H1 (cell line): ENCODE measurements at regions not wholly inside any gene's neighbourhood (a gene's known extent, or its start where the extent isn't known, plus 50 kb on each side); places are given as distances from the start of the nearest gene placed in this dataset.

Experiments used
- CTCF ChIA-PET: fragments of 300-600 bp; sonication (Branson Sonifier 250); formaldehyde crosslinking; loops from one replicate; lab custom pipeline; 2021; ENCODE audit not compliant: partially characterized antibody; lab: Charles Lee
- POLR2A ChIA-PET: fragments of 300-600 bp; sonication (Branson Sonifier 250); formaldehyde crosslinking; loops from one replicate; lab custom pipeline; 2021; ENCODE audit warnings: inconsistent platforms; ENCODE audit not compliant: partially characterized antibody; lab: Charles Lee
- DNase-seq, 2 experiments: peaks; one replicate each; pipeline versions ENCODE4 v3.0.0 to v3.0.0-alpha.2; 2010 to 2022; ENCODE audit warnings: low spot score in 2 of 2, low read depth in 1 of 2, mixed read lengths in 1 of 2
- FAIRE-seq: peaks from 2 replicates; lab custom pipeline; 2011; peaks lifted over from hg19 to GRCh38; lab: Jason Lieb, UNC
- H2AFZ ChIP-seq: 2 replicates; pipeline ENCODE4 v1.8.1; 2012; ENCODE audit warnings: low read length, inconsistent platforms
- H2AK5ac ChIP-seq: 2 replicates; pipeline ENCODE4 v1.6.1; 2013; ENCODE audit warnings: low read depth, low read length
- H2BK120ac ChIP-seq: replicated peaks from 2 replicates; pipeline ENCODE3; 2013; ENCODE audit warnings: low read depth, low read length, inconsistent platforms
- H2BK12ac ChIP-seq: 2 replicates; pipeline ENCODE4 v1.6.1; 2013; ENCODE audit warnings: low read depth, low read length
- H2BK15ac ChIP-seq: 2 replicates; pipeline ENCODE4 v1.6.1; 2013; ENCODE audit warnings: low read length
- H2BK20ac ChIP-seq: 2 replicates; pipeline ENCODE4 v1.6.1; 2013; ENCODE audit warnings: low read length
- H2BK5ac ChIP-seq: 2 replicates; pipeline ENCODE4 v1.6.1; 2013; ENCODE audit warnings: low read depth, low read length
- H3K14ac ChIP-seq: 2 replicates; pipeline ENCODE4 v1.6.1; 2013; ENCODE audit warnings: inconsistent platforms; ENCODE audit not compliant: insufficient read length
- H3K18ac ChIP-seq: 2 replicates; pipeline ENCODE4 v1.6.1; 2013; ENCODE audit warnings: low read length; ENCODE audit errors: extremely low read depth
- H3K23ac ChIP-seq: 2 replicates; pipeline ENCODE4 v1.6.1; 2013; ENCODE audit warnings: inconsistent platforms; ENCODE audit not compliant: insufficient read length
- H3K23me2 ChIP-seq: 2 replicates; pipeline ENCODE4 v1.6.1; 2013; ENCODE audit warnings: low read depth, low read length
- H3K27ac ChIP-seq: 2 replicates; pipeline ENCODE4 v1.6.1; 2011; ENCODE audit warnings: low read depth, low read length, inconsistent platforms
- H3K27me3 ChIP-seq, 4 experiments: replicated peaks in 1 of 4; 1 replicate in 1 of 4; 2 replicates in 3 of 4; pipeline versions ENCODE4 v1.6.1 to v1.8.1; 2011 to 2013; ENCODE audit warnings: low read length in 3 of 4, mild to moderate bottlenecking in 3 of 4, inconsistent platforms in 2 of 4, mixed read lengths in 2 of 4, moderate library complexity in 1 of 4; ENCODE audit not compliant: control insufficient read depth in 3 of 4, insufficient read depth in 3 of 4; ENCODE audit errors: extremely low read depth in 1 of 4
- H3K36me3 ChIP-seq, 4 experiments: 2 replicates each; pipeline versions ENCODE4 v1.6.1 to v1.8.1; 2011 to 2013; ENCODE audit warnings: mild to moderate bottlenecking in 4 of 4, low read length in 3 of 4, moderate library complexity in 2 of 4, control low read depth in 1 of 4, inconsistent platforms in 1 of 4; ENCODE audit not compliant: insufficient read depth in 4 of 4, control insufficient read depth in 2 of 4
- H3K4ac ChIP-seq: replicated peaks from 2 replicates; pipeline ENCODE3; 2013; ENCODE audit warnings: low read length, low read depth, mixed read lengths, inconsistent platforms; ENCODE audit not compliant: insufficient read length
- H3K4me1 ChIP-seq, 4 experiments: replicated peaks in 1 of 4; 1 replicate in 1 of 4; 2 replicates in 3 of 4; pipeline versions ENCODE4 v1.6.1 to v1.8.1; 2011 to 2013; ENCODE audit warnings: low read length in 3 of 4, inconsistent platforms in 2 of 4, mixed read lengths in 1 of 4; ENCODE audit not compliant: insufficient read depth in 4 of 4, control insufficient read depth in 3 of 4
- H3K4me2 ChIP-seq, 2 experiments: 2 replicates each; pipeline versions ENCODE4 v1.6.1 to v1.8.1; 2011 to 2013; ENCODE audit warnings: low read depth in 2 of 2, low read length in 2 of 2, control low read depth in 1 of 2, inconsistent platforms in 1 of 2, mild to moderate bottlenecking in 1 of 2; ENCODE audit not compliant: insufficient read depth in 1 of 2
- H3K4me3 ChIP-seq, 4 experiments: fragments of 200-600, 300-600 bp in 1 of 4; sonication (generic), shearing (Covaris generic), sonication (Bioruptor Twin) in 1 of 4; 2 replicates each; pipeline versions ENCODE4 v1.5.1 to v1.8.1; 2011 to 2016; ENCODE audit warnings: low read length in 4 of 4, low read depth in 3 of 4, control low read depth in 2 of 4, inconsistent platforms in 2 of 4, mild to moderate bottlenecking in 2 of 4, mixed read lengths in 1 of 4, moderate library complexity in 1 of 4; ENCODE audit not compliant: insufficient read depth in 2 of 4; ENCODE audit errors: extremely low read depth in 1 of 4
- H3K56ac ChIP-seq: replicated peaks from 2 replicates; pipeline ENCODE3; 2013; ENCODE audit warnings: low read depth, mild to moderate bottlenecking, mixed read lengths, low read length, inconsistent platforms; ENCODE audit not compliant: insufficient read length
- H3K79me1 ChIP-seq: 2 replicates; pipeline ENCODE4 v1.6.1; 2013; ENCODE audit warnings: low read depth, low read length, control low read depth
- H3K79me2 ChIP-seq, 2 experiments: 2 replicates each; pipeline versions ENCODE4 v1.6.1 to v1.8.1; 2012 to 2013; ENCODE audit warnings: low read length in 2 of 2, mild to moderate bottlenecking in 2 of 2, inconsistent platforms in 1 of 2; ENCODE audit not compliant: insufficient read depth in 2 of 2, control insufficient read depth in 1 of 2
- H3K9ac ChIP-seq, 4 experiments: replicated peaks in 1 of 4; 1 replicate in 1 of 4; 2 replicates in 3 of 4; pipeline versions ENCODE4 v1.6.1 to v1.8.1; 2011 to 2013; ENCODE audit warnings: low read depth in 3 of 4, low read length in 3 of 4, control low read depth in 2 of 4, mild to moderate bottlenecking in 2 of 4, moderate library complexity in 2 of 4, inconsistent platforms in 1 of 4; ENCODE audit errors: extremely low read depth in 1 of 4
- H3K9me3 ChIP-seq, 2 experiments: 2 replicates each; pipeline versions ENCODE4 v1.6.1 to v1.8.1; 2012 to 2013; ENCODE audit warnings: mild to moderate bottlenecking in 2 of 2, moderate library complexity in 2 of 2, control low read depth in 1 of 2, inconsistent platforms in 1 of 2, low read depth in 1 of 2, low read length in 1 of 2, mixed read lengths in 1 of 2; ENCODE audit not compliant: insufficient read depth in 2 of 2
- H4K20me1 ChIP-seq, 2 experiments: replicated peaks in 1 of 2; 2 replicates each; pipeline versions ENCODE3 to v1.8.1; 2011 to 2013; ENCODE audit warnings: inconsistent platforms in 2 of 2, low read length in 2 of 2, mild to moderate bottlenecking in 1 of 2; ENCODE audit not compliant: insufficient read depth in 2 of 2, control insufficient read depth in 1 of 2
- H4K5ac ChIP-seq: 2 replicates; pipeline ENCODE4 v1.6.1; 2013; ENCODE audit warnings: low read length, low read depth, mixed read lengths, inconsistent platforms; ENCODE audit not compliant: insufficient read length
- H4K8ac ChIP-seq: 2 replicates; pipeline ENCODE4 v1.8.0; 2013; ENCODE audit warnings: mild to moderate bottlenecking, moderate library complexity, low read length, inconsistent platforms; ENCODE audit not compliant: insufficient read depth; ENCODE audit errors: extremely low read depth
- H4K91ac ChIP-seq: replicated peaks from 2 replicates; pipeline ENCODE3; 2013; ENCODE audit warnings: low read length, mixed read lengths, inconsistent platforms; ENCODE audit not compliant: insufficient read length
- KDM4A ChIP-seq: IDR thresholded peaks from one replicate; pipeline ENCODE4 v1.7.1; 2012; ENCODE audit warnings: low read depth, mild to moderate bottlenecking, moderate library complexity, low read length, inconsistent platforms; ENCODE audit not compliant: severe bottlenecking
- TCF12 ChIP-seq: IDR thresholded peaks from 2 replicates; pipeline ENCODE4 v1.6.1; 2011; ENCODE audit warnings: low read depth, mild to moderate bottlenecking, low read length
- WGBS, 2 experiments: shearing (Covaris generic) in 1 of 2; methylation state at CpG; one replicate each; pipeline versions ENCODE4 v1.1.6 to v1.1.7; 2013 to 2015; ENCODE audit warnings: low lambda C conversion rate in 2 of 2, mixed read lengths in 2 of 2, inconsistent platforms in 1 of 2, low coverage in 1 of 2, missing lambda C conversion rate in 1 of 2; ENCODE audit not compliant: insufficient replicate concordance in 2 of 2, insufficient coverage in 1 of 2, insufficient read length in 1 of 2; ENCODE audit errors: extremely low coverage in 1 of 2, missing lambda C conversion rate in 1 of 2; 5-methylcytosine and 5-hydroxymethylcytosine counted together

- FAIRE-seq: no peak
- 92% methylated on average over 15 of the region's 16 CpGs; no CpG with 5 or more reads in 1 of the 2 experiments for WGBS, 2 experiments
- H3K23me2 ChIP-seq: no peaks in the 10 kb centered on the region
These were observed 178.3 kb upstream of the RGS6 start for GRCh38 chr14:71753976-71754375.

More at GRCh38 chr14:71753976-71754375, 178.3 kb upstream of the RGS6 start:
- Histone ChIP-seq H3K79me1 (no peaks in the 10 kb centered on the region), H4K8ac (no peak overlapping the region), H3K14ac (no peak overlapping the region), H2BK5ac (no peak overlapping the region), H3K23ac (no peak overlapping the region), H2BK15ac (no peak overlapping the region), H4K20me1 (no peaks in the 10 kb centered on the region), H2BK20ac (no peak overlapping the region), H2BK120ac (no peak overlapping the region), H3K56ac (no peak overlapping the region), H3K4me3 (no peak overlapping the region), H3K79me2 (no peaks in the 10 kb centered on the region), H2AK5ac (no peak overlapping the region), H3K4me2 (no peak overlapping the region), H4K5ac (no peak overlapping the region), H3K4ac (no peak overlapping the region), H2BK12ac (peak overlapping the region; percentile 27; the same call in 1 of the 2 replicates), H3K9me3 (no peaks in the 10 kb centered on the region), H2AFZ (no peak overlapping the region)
- ChIA-PET POLR2A (no interaction called here), CTCF (interaction anchor here (0.9 to 5.7 kb wide), 14 partner anchors 13 to 649 kb away, joined by 3 to 86 read pairs (median 8); no protein-coding TSS in a partner anchor)
- no peak for DNase-seq
- TF ChIP-seq KDM4A: no peak
- no peak for TF ChIP-seq TCF12
- TF ChIP-seq, all 59 proteins: peak for 0
- H3K4me1 ChIP-seq: peaks cover 0 to 6% (median 4%) of the 10 kb centered on the region in 4 experiments; a peak in 4 of 7 replicates
- H3K27me3 ChIP-seq: no peaks in the 10 kb centered on the region
- no peak overlapping the region for H3K9ac ChIP-seq
- no peak overlapping the region for H3K27ac ChIP-seq
- H3K18ac ChIP-seq: no peak overlapping the region
- no peak overlapping the region for H4K91ac ChIP-seq
- H3K36me3 ChIP-seq: no peaks in the 10 kb centered on the region
